HepG2 (cell line): ENCODE measurements at regions not wholly inside any gene's neighbourhood (a gene's known extent, or its start where the extent isn't known, plus 50 kb on each side); places are given as distances from the start of the nearest gene placed in this dataset.

Experiments used
- ATAC-seq: fragments of 200-7000 bp; cut with Tn5 transposase; 3 replicates; pipeline ENCODE4 v1.9.1; 2020; ENCODE audit warnings: mild to moderate bottlenecking, moderate library complexity
- BruUV-seq: library from RNA; stranded (reverse); fragments of 400-500 nt; replicated peaks from 2 replicates; lab custom pipeline; 2021; lab: Mats Ljungman, UMichigan
- CTCF ChIA-PET: fragments of 300-600 bp; formaldehyde crosslinking; extraction: SDS; loops from one replicate; lab custom pipeline; 2021; ENCODE audit warnings: low total read pairs, inconsistent platforms, low intra/inter-chr PET ratio; lab: Yijun Ruan, JAX
- POLR2A ChIA-PET: fragments of 350-600 bp; sonication (Branson Sonifier 250); formaldehyde crosslinking; loops from one replicate; lab custom pipeline; 2020; ENCODE audit warnings: antibody characterized with exemption, inconsistent platforms; lab: Yijun Ruan, JAX
- DNase-seq: peaks from one replicate; pipeline ENCODE4 v3.0.0-alpha.2; 2015; ENCODE audit warnings: low spot score
- FAIRE-seq: peaks from 3 replicates; lab custom pipeline; 2011; peaks lifted over from hg19 to GRCh38; lab: Jason Lieb, UNC
- H2AFZ ChIP-seq: one replicate; pipeline ENCODE4 v1.6.1; 2011; ENCODE audit warnings: low read length, inconsistent platforms
- H3K27ac ChIP-seq: fragments of 300-600 bp; 3 replicates; pipeline ENCODE4 v1.8.0; 2011; ENCODE audit warnings: mixed run types, mild to moderate bottlenecking, mixed read lengths, low read length, inconsistent platforms; ENCODE audit not compliant: insufficient read depth; ENCODE audit errors: extremely low read length
- H3K27me3 ChIP-seq, 2 experiments: fragments of 200-600 bp in 1 of 2; 2 replicates in 1 of 2; 3 replicates in 1 of 2; pipeline versions ENCODE4 v1.6.0 to v1.8.0; 2011; ENCODE audit warnings: low read length in 2 of 2, mild to moderate bottlenecking in 2 of 2, moderate library complexity in 2 of 2, inconsistent platforms in 1 of 2; ENCODE audit not compliant: insufficient read depth in 2 of 2, control insufficient read depth in 1 of 2
- H3K36me3 ChIP-seq, 2 experiments: fragments of 200-600 bp in 1 of 2; replicated peaks in 1 of 2; 2 replicates in 1 of 2; 3 replicates in 1 of 2; pipeline versions ENCODE4 v1.5.1 to v1.8.0; 2011; ENCODE audit warnings: low read length in 2 of 2, inconsistent platforms in 1 of 2; ENCODE audit not compliant: insufficient read depth in 2 of 2, control insufficient read depth in 1 of 2
- H3K4me1 ChIP-seq: 2 replicates; pipeline ENCODE4 v1.5.1; 2012; ENCODE audit warnings: low read length, inconsistent platforms; ENCODE audit not compliant: insufficient read depth
- H3K4me2 ChIP-seq: 2 replicates; pipeline ENCODE4 v1.6.0; 2011; ENCODE audit warnings: low read depth, low read length, inconsistent platforms
- H3K4me3 ChIP-seq, 3 experiments: fragments of 200-600 bp in 1 of 3; sonication (generic), shearing (Covaris generic) in 1 of 3; replicated peaks in 1 of 3; 2 replicates each; pipeline ENCODE4 v1.5.1; 2011 to 2016; ENCODE audit warnings: low read length in 3 of 3, inconsistent platforms in 2 of 3, low read depth in 2 of 3, mild to moderate bottlenecking in 2 of 3, control low read depth in 1 of 3, mixed read lengths in 1 of 3; ENCODE audit not compliant: insufficient read depth in 1 of 3
- H3K79me2 ChIP-seq: one replicate; pipeline ENCODE4 v1.6.1; 2011; ENCODE audit warnings: low read length, inconsistent platforms; ENCODE audit not compliant: insufficient read depth
- H3K9ac ChIP-seq: 2 replicates; pipeline ENCODE4 v1.6.0; 2011; ENCODE audit warnings: mild to moderate bottlenecking, low read depth, low read length, inconsistent platforms; ENCODE audit not compliant: insufficient read depth
- H3K9me3 ChIP-seq: 2 replicates; pipeline ENCODE4 v1.5.1; 2012; ENCODE audit warnings: mild to moderate bottlenecking, low read length
- H4K20me1 ChIP-seq: 2 replicates; pipeline ENCODE4 v1.6.0; 2011; ENCODE audit warnings: inconsistent platforms, mild to moderate bottlenecking, low read length, moderate library complexity; ENCODE audit not compliant: insufficient read depth
- SMAD3 ChIP-seq: sonication (generic); formaldehyde crosslinking; IDR thresholded peaks from 2 replicates; pipeline ENCODE4 v1.4.0; 2020; ENCODE audit warnings: missing genetic modification reagents
- WGBS: methylation state at CpG from one replicate; pipeline ENCODE4 v1.1.6; 2017; ENCODE audit warnings: low lambda C conversion rate; 5-methylcytosine and 5-hydroxymethylcytosine counted together
- in situ Hi-C: cut with HindIII; loops from 2 replicates; pipeline ENCODE4 v1.10.0; 2017; ENCODE audit warnings: low pct_unique_long_range_greater_than_20kb; ENCODE audit not compliant: extremely low pct_ligation_motif_present
- intact Hi-C: fragments of 100-400 bp; cut with micrococcal nuclease; formaldehyde crosslinking; loops from one replicate; pipeline ENCODE4 v1.10.0; 2022; ENCODE audit not compliant: unreplicated experiment
- TF ChIP-seq, protein P1 (sequence below), 2 experiments: sonication (generic) in 1 of 2; formaldehyde crosslinking in 1 of 2; IDR thresholded peaks; 2 replicates each; pipeline versions ENCODE4 v1.4.0 to v1.6.1; 2016 to 2020; ENCODE audit warnings: borderline replicate concordance in 1 of 2, low read depth in 1 of 2, mild to moderate bottlenecking in 1 of 2, missing genetic modification reagents in 1 of 2
- TF ChIP-seq, protein P2 (sequence below): sonication (generic); formaldehyde crosslinking; IDR thresholded peaks from 2 replicates; pipeline ENCODE4 v1.4.0; 2020; ENCODE audit warnings: missing genetic modification reagents
- TF ChIP-seq, protein P3 (sequence below): fragments of 450-650 bp; IDR thresholded peaks from 2 replicates; pipeline ENCODE4 v1.6.1; 2016

DNA sequence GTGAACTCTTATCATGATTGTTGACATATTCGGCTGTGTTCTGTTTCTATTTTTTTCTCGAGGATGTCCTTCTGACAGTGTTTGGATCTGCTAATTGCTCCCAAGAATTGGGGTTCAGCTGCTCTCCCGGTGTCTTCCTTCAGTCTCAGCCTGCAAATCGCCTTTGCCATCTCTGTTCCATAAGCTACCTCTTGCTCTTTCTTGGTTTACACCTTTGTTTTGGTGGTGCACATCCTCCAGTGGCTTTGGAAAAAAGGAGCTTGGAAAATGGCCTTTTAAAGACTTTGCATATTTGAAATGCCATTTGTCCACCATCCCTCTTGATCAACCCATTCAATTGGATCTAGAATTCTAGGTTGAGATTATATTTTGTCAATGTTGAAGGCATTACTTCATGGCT, 137.2 kb downstream of the URI1 start (continued):
- TF ChIP-seq, protein P1, sequence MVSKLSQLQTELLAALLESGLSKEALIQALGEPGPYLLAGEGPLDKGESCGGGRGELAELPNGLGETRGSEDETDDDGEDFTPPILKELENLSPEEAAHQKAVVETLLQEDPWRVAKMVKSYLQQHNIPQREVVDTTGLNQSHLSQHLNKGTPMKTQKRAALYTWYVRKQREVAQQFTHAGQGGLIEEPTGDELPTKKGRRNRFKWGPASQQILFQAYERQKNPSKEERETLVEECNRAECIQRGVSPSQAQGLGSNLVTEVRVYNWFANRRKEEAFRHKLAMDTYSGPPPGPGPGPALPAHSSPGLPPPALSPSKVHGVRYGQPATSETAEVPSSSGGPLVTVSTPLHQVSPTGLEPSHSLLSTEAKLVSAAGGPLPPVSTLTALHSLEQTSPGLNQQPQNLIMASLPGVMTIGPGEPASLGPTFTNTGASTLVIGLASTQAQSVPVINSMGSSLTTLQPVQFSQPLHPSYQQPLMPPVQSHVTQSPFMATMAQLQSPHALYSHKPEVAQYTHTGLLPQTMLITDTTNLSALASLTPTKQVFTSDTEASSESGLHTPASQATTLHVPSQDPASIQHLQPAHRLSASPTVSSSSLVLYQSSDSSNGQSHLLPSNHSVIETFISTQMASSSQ (IDR thresholded peaks at IDR 0.05; ENCODE audit: low read depth) = no peak
- TF ChIP-seq, protein P1 (CRISPR knock-in tag; IDR thresholded peaks at IDR 0.05; ENCODE audit: borderline replicate concordance) = no peak
- TF ChIP-seq, protein P2, sequence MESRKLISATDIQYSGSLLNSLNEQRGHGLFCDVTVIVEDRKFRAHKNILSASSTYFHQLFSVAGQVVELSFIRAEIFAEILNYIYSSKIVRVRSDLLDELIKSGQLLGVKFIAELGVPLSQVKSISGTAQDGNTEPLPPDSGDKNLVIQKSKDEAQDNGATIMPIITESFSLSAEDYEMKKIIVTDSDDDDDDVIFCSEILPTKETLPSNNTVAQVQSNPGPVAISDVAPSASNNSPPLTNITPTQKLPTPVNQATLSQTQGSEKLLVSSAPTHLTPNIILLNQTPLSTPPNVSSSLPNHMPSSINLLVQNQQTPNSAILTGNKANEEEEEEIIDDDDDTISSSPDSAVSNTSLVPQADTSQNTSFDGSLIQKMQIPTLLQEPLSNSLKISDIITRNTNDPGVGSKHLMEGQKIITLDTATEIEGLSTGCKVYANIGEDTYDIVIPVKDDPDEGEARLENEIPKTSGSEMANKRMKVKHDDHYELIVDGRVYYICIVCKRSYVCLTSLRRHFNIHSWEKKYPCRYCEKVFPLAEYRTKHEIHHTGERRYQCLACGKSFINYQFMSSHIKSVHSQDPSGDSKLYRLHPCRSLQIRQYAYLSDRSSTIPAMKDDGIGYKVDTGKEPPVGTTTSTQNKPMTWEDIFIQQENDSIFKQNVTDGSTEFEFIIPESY (CRISPR knock-in tag) = no peak

DNA sequence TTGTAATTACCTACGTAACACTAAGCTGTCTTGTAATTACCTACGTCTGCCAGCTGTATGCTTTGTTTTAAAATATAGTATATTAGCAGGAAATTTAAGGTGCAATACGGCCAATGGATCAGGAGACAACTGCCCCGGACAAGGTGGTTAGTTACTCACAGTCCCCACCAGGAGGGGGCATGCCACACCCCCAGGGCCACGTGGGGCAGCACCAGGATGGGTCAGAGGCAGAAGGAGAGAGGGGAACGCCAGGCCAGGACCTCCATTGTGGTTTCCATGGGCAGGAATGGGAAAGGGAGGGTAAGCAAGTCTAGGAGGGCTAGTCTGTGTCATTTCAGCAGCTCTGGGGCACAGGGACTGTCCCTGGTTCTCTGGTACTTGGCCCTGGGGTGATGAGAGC, 140.1 kb downstream of the URI1 start:
- intact Hi-C loops (no loop called here), in situ Hi-C loops (no loop called here)
- no peak for FAIRE-seq
- Histone ChIP-seq H2AFZ (no peak overlapping the region), H3K27ac (no peak overlapping the region), H3K4me1 (no peaks in the 10 kb centered on the region), H3K9ac (no peak overlapping the region), H3K79me2 (no peaks in the 10 kb centered on the region), H3K9me3 (no peaks in the 10 kb centered on the region), H3K27me3 (peaks cover 0 to 3% of the 10 kb centered on the region in 2 experiments; a peak in 3 of 5 replicates), H3K4me2 (no peak overlapping the region), H3K36me3 (no peaks in the 10 kb centered on the region), H3K4me3 (no peak overlapping the region), H4K20me1 (no peaks in the 10 kb centered on the region)
- no peak for DNase-seq
- no TSS peak for BruUV-seq
- WGBS = 51% methylated on average over 6 of the region's 6 CpGs
- no peak for TF ChIP-seq SMAD3
- TF ChIP-seq, protein P3, sequence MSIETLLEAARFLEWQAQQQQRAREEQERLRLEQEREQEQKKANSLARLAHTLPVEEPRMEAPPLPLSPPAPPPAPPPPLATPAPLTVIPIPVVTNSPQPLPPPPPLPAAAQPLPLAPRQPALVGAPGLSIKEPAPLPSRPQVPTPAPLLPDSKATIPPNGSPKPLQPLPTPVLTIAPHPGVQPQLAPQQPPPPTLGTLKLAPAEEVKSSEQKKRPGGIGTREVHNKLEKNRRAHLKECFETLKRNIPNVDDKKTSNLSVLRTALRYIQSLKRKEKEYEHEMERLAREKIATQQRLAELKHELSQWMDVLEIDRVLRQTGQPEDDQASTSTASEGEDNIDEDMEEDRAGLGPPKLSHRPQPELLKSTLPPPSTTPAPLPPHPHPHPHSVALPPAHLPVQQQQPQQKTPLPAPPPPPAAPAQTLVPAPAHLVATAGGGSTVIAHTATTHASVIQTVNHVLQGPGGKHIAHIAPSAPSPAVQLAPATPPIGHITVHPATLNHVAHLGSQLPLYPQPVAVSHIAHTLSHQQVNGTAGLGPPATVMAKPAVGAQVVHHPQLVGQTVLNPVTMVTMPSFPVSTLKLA = peak; percentile 23; the same call in 1 of the 2 replicates
- POLR2A ChIA-PET = no interaction called here
- ATAC-seq = peak; percentile 34; the same call in 1 of the 3 replicates
- CTCF ChIA-PET = no interaction called here
